WTC11 (cell line): ENCODE measurements at regions not wholly inside any gene's neighbourhood (a gene's known extent, or its start where the extent isn't known, plus 50 kb on each side); places are given as distances from the start of the nearest gene placed in this dataset.

Experiments
- ATAC-seq: fragments of 200-7000 bp; cut with Tn5 transposase; 2 replicates; pipeline ENCODE4 v1.10.0; 2021; ENCODE audit warnings: mild to moderate bottlenecking, moderate library complexity
- CTCF ChIA-PET: fragments of 300-600 bp; sonication (Branson Sonifier 250); formaldehyde crosslinking; loops from one replicate; lab custom pipeline; 2021; ENCODE audit warnings: antibody characterized with exemption; lab: Charles Lee
- POLR2A ChIA-PET: fragments of 350-600 bp; sonication (Branson Sonifier 250); formaldehyde crosslinking; loops from one replicate; lab custom pipeline; 2021; ENCODE audit warnings: antibody characterized with exemption; lab: Charles Lee
- DNase-seq: peaks from one replicate; pipeline ENCODE4 v3.0.0; 2021; ENCODE audit warnings: low spot score
- H3K27ac Mint-ChIP-seq: 2 replicates; pipeline ENCODE4 v1.8.0; 2021; ENCODE audit warnings: mixed read lengths
- H3K27me3 Mint-ChIP-seq: 2 replicates; pipeline ENCODE4 v1.8.0; 2021; ENCODE audit warnings: low read depth, mild to moderate bottlenecking, moderate library complexity, mixed read lengths
- H3K36me3 Mint-ChIP-seq: 2 replicates; pipeline ENCODE4 v1.8.0; 2021; ENCODE audit warnings: mixed read lengths
- H3K4me1 Mint-ChIP-seq: 2 replicates; pipeline ENCODE4 v1.8.0; 2022; ENCODE audit warnings: mixed read lengths
- H3K4me3 Mint-ChIP-seq: 2 replicates; pipeline ENCODE4 v1.8.0; 2021; ENCODE audit warnings: mild to moderate bottlenecking, moderate library complexity, mixed read lengths
- H3K9me3 Mint-ChIP-seq: 2 replicates; pipeline ENCODE4 v1.8.0; 2021; ENCODE audit warnings: mixed read lengths
- GABPB1 ChIP-seq: sonication (generic); formaldehyde crosslinking; IDR thresholded peaks from 2 replicates; pipeline ENCODE4 v1.8.1; 2023; ENCODE audit warnings: mild to moderate bottlenecking, missing genetic modification reagents
- JAZF1 ChIP-seq: fragments of 250-450 bp; sonication (Bioruptor Pico); IDR thresholded peaks from 2 replicates; pipeline ENCODE4 v1.9.0; 2021; ENCODE audit warnings: moderate library complexity, mild to moderate bottlenecking, inconsistent platforms
- RELA ChIP-seq: sonication (generic); formaldehyde crosslinking; IDR thresholded peaks from 2 replicates; pipeline ENCODE4 v1.8.1; 2022; ENCODE audit warnings: missing genetic modification reagents, mild to moderate bottlenecking, borderline replicate concordance
- SMAD3 ChIP-seq: sonication (generic); formaldehyde crosslinking; IDR thresholded peaks from 2 replicates; pipeline ENCODE4 v1.8.0; 2022; ENCODE audit warnings: missing genetic modification reagents, mild to moderate bottlenecking, borderline replicate concordance
- ZNF317 ChIP-seq: sonication (generic); formaldehyde crosslinking; IDR thresholded peaks from 2 replicates; pipeline ENCODE4 v1.8.1; 2023; ENCODE audit warnings: low read depth, mild to moderate bottlenecking, moderate library complexity, missing genetic modification reagents, borderline replicate concordance
- TF ChIP-seq, protein P1 (sequence below): fragments of 250-450 bp; sonication (Bioruptor Pico); IDR thresholded peaks from 2 replicates; pipeline ENCODE4 v1.8.0; 2021; ENCODE audit warnings: mild to moderate bottlenecking
- TF ChIP-seq, protein P2 (sequence below): sonication (generic); formaldehyde crosslinking; conservative IDR thresholded peaks from 2 replicates; pipeline ENCODE4 v1.8.1; 2023; ENCODE audit warnings: mild to moderate bottlenecking, low read depth, missing genetic modification reagents, moderate library complexity
- TF ChIP-seq, protein P3 (sequence below): sonication (generic); formaldehyde crosslinking; IDR thresholded peaks from 2 replicates; pipeline ENCODE4 v1.8.1; 2023; ENCODE audit warnings: mild to moderate bottlenecking, missing genetic modification reagents, borderline replicate concordance
- TF ChIP-seq, protein P4 (sequence below): sonication (generic); formaldehyde crosslinking; IDR thresholded peaks from 2 replicates; pipeline ENCODE4 v1.8.0; 2022; ENCODE audit warnings: mild to moderate bottlenecking, missing genetic modification reagents
- TF ChIP-seq, protein P5 (sequence below): sonication (generic); formaldehyde crosslinking; IDR thresholded peaks from 2 replicates; pipeline ENCODE4 v1.8.0; 2023; ENCODE audit warnings: mild to moderate bottlenecking, missing genetic modification reagents
- TF ChIP-seq, protein P6 (sequence below): fragments of 250-450 bp; sonication (Bioruptor Pico); IDR thresholded peaks from 2 replicates; pipeline ENCODE4 v2.1.2; 2022; ENCODE audit warnings: mild to moderate bottlenecking, moderate library complexity

DNA sequence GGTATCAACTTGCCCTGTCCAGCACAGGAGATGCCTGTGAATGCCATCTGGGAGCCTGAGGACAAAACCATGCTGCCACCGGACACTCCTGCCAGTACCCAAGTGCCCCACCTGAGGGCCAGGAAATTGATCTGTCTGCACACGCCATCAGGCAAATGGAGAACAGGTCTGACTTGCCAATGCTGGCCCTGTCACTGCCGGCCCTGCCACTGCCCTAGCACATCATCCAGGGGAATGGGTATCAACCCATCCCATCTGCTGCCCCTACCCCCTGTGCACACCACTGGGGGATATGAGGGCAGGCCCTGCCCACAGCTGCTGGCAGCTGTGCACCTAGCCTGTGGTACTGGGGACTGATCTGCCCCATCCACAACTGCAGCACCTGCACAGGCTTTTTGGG lies 1081.6 kb upstream of the EYS start:
- POLR2A ChIA-PET, result no interaction called here
- H3K9me3 Mint-ChIP-seq, result peaks cover 48% of the 10 kb centered on the region
- DNase-seq, result no peak

DNA sequence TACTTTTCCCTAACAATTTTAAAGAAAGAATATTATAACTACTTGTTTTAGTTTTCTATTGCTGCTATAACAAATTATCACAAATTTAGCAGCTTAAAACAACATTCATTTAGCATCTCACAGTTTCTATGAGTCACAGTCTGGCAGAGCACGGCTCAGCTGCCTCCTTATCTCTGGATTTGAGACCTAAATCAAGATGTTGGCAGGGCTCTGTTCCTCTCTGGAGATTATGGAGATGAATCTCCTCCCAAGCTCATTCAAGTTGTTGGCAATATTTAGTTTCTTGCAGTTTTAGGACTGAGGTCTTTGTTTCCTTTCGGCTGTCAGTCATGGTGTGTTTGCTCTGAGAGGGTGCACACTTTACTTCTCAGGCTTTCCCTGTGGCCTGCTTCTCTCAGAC lies 1065.8 kb upstream of the EYS start:
- H3K9me3 Mint-ChIP-seq, result peaks cover 50% of the 10 kb centered on the region
- ATAC-seq, result no peak

More for the DNA sequence above, 1081.6 kb upstream of the EYS start:
- H3K4me3 Mint-ChIP-seq, result no peak overlapping the region
- ATAC-seq, result no peak
- no peak overlapping the region for H3K27ac Mint-ChIP-seq
- CTCF ChIA-PET, result no interaction called here
- no peaks in the 10 kb centered on the region for H3K4me1 Mint-ChIP-seq
- TF ChIP-seq ZNF317 (CRISPR knock-in tag), result no peak
- peaks cover 17% of the 10 kb centered on the region for H3K36me3 Mint-ChIP-seq
- H3K27me3 Mint-ChIP-seq, result peaks cover 4% of the 10 kb centered on the region

DNA sequence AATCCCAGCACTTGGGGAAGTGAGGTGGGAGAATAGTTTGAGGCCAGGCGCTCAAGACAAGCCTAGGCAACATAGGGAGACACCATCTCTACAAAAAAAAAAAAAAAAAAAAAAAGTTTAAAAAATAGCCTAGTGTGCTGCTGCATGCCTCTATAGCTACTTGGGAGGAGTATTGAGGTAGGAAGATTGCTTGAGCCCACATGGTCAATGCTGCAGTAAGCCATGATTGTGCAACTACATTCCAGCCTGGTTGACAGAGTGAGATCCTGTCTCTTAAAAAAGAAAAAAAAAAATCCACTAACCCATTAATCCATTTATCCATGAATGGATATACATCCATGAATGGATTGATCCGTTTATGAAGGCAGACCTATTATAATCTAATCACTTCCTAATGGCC lies 1064.6 kb upstream of the EYS start:
- H3K27ac Mint-ChIP-seq, result no peak overlapping the region
- H3K27me3 Mint-ChIP-seq, result 0 out of 2 replicates have a peak, but pooled peaks cover 3% of the 10 kb centered on the region
- H3K4me3 Mint-ChIP-seq, result no peak overlapping the region
- ATAC-seq (no peak), DNase-seq (no peak)
- peaks cover 21% of the 10 kb centered on the region for H3K36me3 Mint-ChIP-seq
- ChIA-PET POLR2A (no interaction called here), CTCF (no interaction called here)
- H3K9me3 Mint-ChIP-seq, result peaks cover 38% of the 10 kb centered on the region
- no peaks in the 10 kb centered on the region for H3K4me1 Mint-ChIP-seq
- TF ChIP-seq, protein P1, sequence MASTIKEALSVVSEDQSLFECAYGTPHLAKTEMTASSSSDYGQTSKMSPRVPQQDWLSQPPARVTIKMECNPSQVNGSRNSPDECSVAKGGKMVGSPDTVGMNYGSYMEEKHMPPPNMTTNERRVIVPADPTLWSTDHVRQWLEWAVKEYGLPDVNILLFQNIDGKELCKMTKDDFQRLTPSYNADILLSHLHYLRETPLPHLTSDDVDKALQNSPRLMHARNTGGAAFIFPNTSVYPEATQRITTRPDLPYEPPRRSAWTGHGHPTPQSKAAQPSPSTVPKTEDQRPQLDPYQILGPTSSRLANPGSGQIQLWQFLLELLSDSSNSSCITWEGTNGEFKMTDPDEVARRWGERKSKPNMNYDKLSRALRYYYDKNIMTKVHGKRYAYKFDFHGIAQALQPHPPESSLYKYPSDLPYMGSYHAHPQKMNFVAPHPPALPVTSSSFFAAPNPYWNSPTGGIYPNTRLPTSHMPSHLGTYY (CRISPR knock-in tag), result no peak
- TF ChIP-seq JAZF1 (CRISPR knock-in tag), result no peak
- TF ChIP-seq, protein P2, sequence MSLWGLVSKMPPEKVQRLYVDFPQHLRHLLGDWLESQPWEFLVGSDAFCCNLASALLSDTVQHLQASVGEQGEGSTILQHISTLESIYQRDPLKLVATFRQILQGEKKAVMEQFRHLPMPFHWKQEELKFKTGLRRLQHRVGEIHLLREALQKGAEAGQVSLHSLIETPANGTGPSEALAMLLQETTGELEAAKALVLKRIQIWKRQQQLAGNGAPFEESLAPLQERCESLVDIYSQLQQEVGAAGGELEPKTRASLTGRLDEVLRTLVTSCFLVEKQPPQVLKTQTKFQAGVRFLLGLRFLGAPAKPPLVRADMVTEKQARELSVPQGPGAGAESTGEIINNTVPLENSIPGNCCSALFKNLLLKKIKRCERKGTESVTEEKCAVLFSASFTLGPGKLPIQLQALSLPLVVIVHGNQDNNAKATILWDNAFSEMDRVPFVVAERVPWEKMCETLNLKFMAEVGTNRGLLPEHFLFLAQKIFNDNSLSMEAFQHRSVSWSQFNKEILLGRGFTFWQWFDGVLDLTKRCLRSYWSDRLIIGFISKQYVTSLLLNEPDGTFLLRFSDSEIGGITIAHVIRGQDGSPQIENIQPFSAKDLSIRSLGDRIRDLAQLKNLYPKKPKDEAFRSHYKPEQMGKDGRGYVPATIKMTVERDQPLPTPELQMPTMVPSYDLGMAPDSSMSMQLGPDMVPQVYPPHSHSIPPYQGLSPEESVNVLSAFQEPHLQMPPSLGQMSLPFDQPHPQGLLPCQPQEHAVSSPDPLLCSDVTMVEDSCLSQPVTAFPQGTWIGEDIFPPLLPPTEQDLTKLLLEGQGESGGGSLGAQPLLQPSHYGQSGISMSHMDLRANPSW (CRISPR knock-in tag), result no peak
- no peak for TF ChIP-seq SMAD3
- TF ChIP-seq, protein P3, sequence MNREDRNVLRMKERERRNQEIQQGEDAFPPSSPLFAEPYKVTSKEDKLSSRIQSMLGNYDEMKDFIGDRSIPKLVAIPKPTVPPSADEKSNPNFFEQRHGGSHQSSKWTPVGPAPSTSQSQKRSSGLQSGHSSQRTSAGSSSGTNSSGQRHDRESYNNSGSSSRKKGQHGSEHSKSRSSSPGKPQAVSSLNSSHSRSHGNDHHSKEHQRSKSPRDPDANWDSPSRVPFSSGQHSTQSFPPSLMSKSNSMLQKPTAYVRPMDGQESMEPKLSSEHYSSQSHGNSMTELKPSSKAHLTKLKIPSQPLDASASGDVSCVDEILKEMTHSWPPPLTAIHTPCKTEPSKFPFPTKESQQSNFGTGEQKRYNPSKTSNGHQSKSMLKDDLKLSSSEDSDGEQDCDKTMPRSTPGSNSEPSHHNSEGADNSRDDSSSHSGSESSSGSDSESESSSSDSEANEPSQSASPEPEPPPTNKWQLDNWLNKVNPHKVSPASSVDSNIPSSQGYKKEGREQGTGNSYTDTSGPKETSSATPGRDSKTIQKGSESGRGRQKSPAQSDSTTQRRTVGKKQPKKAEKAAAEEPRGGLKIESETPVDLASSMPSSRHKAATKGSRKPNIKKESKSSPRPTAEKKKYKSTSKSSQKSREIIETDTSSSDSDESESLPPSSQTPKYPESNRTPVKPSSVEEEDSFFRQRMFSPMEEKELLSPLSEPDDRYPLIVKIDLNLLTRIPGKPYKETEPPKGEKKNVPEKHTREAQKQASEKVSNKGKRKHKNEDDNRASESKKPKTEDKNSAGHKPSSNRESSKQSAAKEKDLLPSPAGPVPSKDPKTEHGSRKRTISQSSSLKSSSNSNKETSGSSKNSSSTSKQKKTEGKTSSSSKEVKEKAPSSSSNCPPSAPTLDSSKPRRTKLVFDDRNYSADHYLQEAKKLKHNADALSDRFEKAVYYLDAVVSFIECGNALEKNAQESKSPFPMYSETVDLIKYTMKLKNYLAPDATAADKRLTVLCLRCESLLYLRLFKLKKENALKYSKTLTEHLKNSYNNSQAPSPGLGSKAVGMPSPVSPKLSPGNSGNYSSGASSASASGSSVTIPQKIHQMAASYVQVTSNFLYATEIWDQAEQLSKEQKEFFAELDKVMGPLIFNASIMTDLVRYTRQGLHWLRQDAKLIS, result no peak
- TF ChIP-seq, protein P4, sequence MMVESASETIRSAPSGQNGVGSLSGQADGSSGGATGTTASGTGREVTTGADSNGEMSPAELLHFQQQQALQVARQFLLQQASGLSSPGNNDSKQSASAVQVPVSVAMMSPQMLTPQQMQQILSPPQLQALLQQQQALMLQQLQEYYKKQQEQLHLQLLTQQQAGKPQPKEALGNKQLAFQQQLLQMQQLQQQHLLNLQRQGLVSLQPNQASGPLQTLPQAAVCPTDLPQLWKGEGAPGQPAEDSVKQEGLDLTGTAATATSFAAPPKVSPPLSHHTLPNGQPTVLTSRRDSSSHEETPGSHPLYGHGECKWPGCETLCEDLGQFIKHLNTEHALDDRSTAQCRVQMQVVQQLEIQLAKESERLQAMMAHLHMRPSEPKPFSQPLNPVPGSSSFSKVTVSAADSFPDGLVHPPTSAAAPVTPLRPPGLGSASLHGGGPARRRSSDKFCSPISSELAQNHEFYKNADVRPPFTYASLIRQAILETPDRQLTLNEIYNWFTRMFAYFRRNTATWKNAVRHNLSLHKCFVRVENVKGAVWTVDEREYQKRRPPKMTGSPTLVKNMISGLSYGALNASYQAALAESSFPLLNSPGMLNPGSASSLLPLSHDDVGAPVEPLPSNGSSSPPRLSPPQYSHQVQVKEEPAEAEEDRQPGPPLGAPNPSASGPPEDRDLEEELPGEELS (CRISPR knock-in tag), result no peak
- TF ChIP-seq, protein P5, sequence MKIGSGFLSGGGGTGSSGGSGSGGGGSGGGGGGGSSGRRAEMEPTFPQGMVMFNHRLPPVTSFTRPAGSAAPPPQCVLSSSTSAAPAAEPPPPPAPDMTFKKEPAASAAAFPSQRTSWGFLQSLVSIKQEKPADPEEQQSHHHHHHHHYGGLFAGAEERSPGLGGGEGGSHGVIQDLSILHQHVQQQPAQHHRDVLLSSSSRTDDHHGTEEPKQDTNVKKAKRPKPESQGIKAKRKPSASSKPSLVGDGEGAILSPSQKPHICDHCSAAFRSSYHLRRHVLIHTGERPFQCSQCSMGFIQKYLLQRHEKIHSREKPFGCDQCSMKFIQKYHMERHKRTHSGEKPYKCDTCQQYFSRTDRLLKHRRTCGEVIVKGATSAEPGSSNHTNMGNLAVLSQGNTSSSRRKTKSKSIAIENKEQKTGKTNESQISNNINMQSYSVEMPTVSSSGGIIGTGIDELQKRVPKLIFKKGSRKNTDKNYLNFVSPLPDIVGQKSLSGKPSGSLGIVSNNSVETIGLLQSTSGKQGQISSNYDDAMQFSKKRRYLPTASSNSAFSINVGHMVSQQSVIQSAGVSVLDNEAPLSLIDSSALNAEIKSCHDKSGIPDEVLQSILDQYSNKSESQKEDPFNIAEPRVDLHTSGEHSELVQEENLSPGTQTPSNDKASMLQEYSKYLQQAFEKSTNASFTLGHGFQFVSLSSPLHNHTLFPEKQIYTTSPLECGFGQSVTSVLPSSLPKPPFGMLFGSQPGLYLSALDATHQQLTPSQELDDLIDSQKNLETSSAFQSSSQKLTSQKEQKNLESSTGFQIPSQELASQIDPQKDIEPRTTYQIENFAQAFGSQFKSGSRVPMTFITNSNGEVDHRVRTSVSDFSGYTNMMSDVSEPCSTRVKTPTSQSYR, result no peak

More for the DNA sequence above, 1065.8 kb upstream of the EYS start:
- Mint-ChIP-seq H3K4me3 (no peak overlapping the region), H3K36me3 (peaks cover 30% of the 10 kb centered on the region), H3K4me1 (no peaks in the 10 kb centered on the region), H3K27me3 (0 out of 2 replicates have a peak, but pooled peaks cover 3% of the 10 kb centered on the region), H3K27ac (no peak overlapping the region)
- POLR2A ChIA-PET, result interaction anchor here (0.7 kb wide), 1 partner anchor 218 kb away, joined by 6 read pairs; no protein-coding TSS in a partner anchor
- no peak for DNase-seq
- TF ChIP-seq RELA (CRISPR knock-in tag) (no peak), GABPB1 (CRISPR knock-in tag) (no peak)
- TF ChIP-seq, protein P6, sequence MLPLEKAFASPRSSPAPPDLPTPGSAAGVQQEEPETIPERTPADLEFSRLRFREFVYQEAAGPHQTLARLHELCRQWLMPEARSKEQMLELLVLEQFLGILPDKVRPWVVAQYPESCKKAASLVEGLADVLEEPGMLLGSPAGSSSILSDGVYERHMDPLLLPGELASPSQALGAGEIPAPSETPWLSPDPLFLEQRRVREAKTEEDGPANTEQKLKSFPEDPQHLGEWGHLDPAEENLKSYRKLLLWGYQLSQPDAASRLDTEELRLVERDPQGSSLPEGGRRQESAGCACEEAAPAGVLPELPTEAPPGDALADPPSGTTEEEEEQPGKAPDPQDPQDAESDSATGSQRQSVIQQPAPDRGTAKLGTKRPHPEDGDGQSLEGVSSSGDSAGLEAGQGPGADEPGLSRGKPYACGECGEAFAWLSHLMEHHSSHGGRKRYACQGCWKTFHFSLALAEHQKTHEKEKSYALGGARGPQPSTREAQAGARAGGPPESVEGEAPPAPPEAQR (CRISPR knock-in tag), result no peak
- TF ChIP-seq, protein P2 (CRISPR knock-in tag), result no peak
- CTCF ChIA-PET, result no interaction called here
